CD8-positive, alpha-beta memory T cell (primary cell): ENCODE measurements at regions not wholly inside any gene's neighbourhood (a gene's known extent, or its start where the extent isn't known, plus 50 kb on each side); places are given as distances from the start of the nearest gene placed in this dataset.
A peak's percentile ranks its signal among the peaks of the same experiment; 100 is the strongest.

Experiments
- CTCF ChIA-PET: fragments of 350-600 bp; sonication (Branson Sonifier 250); formaldehyde crosslinking; loops from one replicate; lab custom pipeline; 2021; ENCODE audit warnings: antibody characterized with exemption; lab: Charles Lee
- POLR2A ChIA-PET: fragments of 350-600 bp; sonication (Branson Sonifier 250); formaldehyde crosslinking; loops from one replicate; lab custom pipeline; 2021; ENCODE audit warnings: antibody characterized with exemption; lab: Charles Lee
- DNase-seq, 5 donors: peaks; one replicate each; pipeline versions ENCODE4 v3.0.0 to v3.0.0-alpha.2; 2020 to 2022; ENCODE audit warnings: mixed read lengths in 1 of 5
- H3K27ac ChIP-seq: one replicate; pipeline ENCODE4 v1.7.0; 2013; ENCODE audit warnings: low read depth, mild to moderate bottlenecking, low read length, moderate library complexity
- H3K27me3 ChIP-seq: 2 replicates; pipeline ENCODE4 v1.7.0; 2013; ENCODE audit warnings: low read length, mild to moderate bottlenecking; ENCODE audit not compliant: insufficient read depth, poor library complexity, severe bottlenecking
- H3K36me3 ChIP-seq: 2 replicates; pipeline ENCODE4 v1.7.0; 2013; ENCODE audit warnings: mild to moderate bottlenecking, low read length, moderate library complexity; ENCODE audit not compliant: insufficient read depth
- H3K4me1 ChIP-seq: 2 replicates; pipeline ENCODE4 v1.7.0; 2013; ENCODE audit warnings: mild to moderate bottlenecking, low read length, moderate library complexity; ENCODE audit not compliant: insufficient read depth
- H3K4me3 ChIP-seq: 2 replicates; pipeline ENCODE4 v1.7.0; 2013; ENCODE audit warnings: mild to moderate bottlenecking, low read length
- H3K9me3 ChIP-seq: 2 replicates; pipeline ENCODE4 v1.7.0; 2013; ENCODE audit warnings: mild to moderate bottlenecking, low read length
- H3K27ac Mint-ChIP-seq, 8 donors: one replicate each; pipeline ENCODE4 v1.8.0; 2020 to 2021; ENCODE audit warnings: mixed read lengths in 8 of 8, mild to moderate bottlenecking in 6 of 8, inconsistent platforms in 3 of 8, moderate library complexity in 3 of 8
- H3K27me3 Mint-ChIP-seq, 2 donors: one replicate each; pipeline ENCODE4 v1.8.0; 2020 to 2021; ENCODE audit warnings: mixed read lengths in 2 of 2, mild to moderate bottlenecking in 1 of 2, moderate library complexity in 1 of 2
- H3K36me3 Mint-ChIP-seq, 3 donors: one replicate each; pipeline ENCODE4 v1.8.0; 2020 to 2021; ENCODE audit warnings: mixed read lengths in 3 of 3, inconsistent platforms in 1 of 3, mild to moderate bottlenecking in 1 of 3
- H3K4me1 Mint-ChIP-seq, 3 donors: one replicate each; pipeline ENCODE4 v1.8.0; 2020 to 2021; ENCODE audit warnings: mixed read lengths in 3 of 3, inconsistent platforms in 1 of 3, mild to moderate bottlenecking in 1 of 3
- H3K4me3 Mint-ChIP-seq, 7 donors: one replicate each; pipeline ENCODE4 v1.8.0; 2020 to 2021; ENCODE audit warnings: mixed read lengths in 7 of 7, mild to moderate bottlenecking in 6 of 7, moderate library complexity in 4 of 7, inconsistent platforms in 2 of 7
- H3K9me3 Mint-ChIP-seq, 5 donors: one replicate each; pipeline ENCODE4 v1.8.0; 2020 to 2022; ENCODE audit warnings: mixed read lengths in 5 of 5, mild to moderate bottlenecking in 3 of 5, moderate library complexity in 2 of 5, inconsistent platforms in 1 of 5

GRCh38 chr10:126734967-126735366 lies 64.5 kb upstream of the C10orf90 start:
- H3K36me3 Mint-ChIP-seq: no peaks in the 10 kb centered on the region
- H3K4me1 Mint-ChIP-seq: no peaks in the 10 kb centered on the region
- H3K27ac Mint-ChIP-seq: no peak overlapping the region
- H3K27ac ChIP-seq: no peak overlapping the region
- H3K4me3 ChIP-seq: no peak overlapping the region
- no peaks in the 10 kb centered on the region for H3K27me3 Mint-ChIP-seq
- no peaks in the 10 kb centered on the region for H3K27me3 ChIP-seq
- ChIA-PET POLR2A (no interaction called here), CTCF (no interaction called here)
- DNase-seq: no peak
- H3K4me1 ChIP-seq: no peaks in the 10 kb centered on the region
- H3K9me3 ChIP-seq: no peaks in the 10 kb centered on the region
- no peaks in the 10 kb centered on the region for H3K36me3 ChIP-seq
- no peak overlapping the region for H3K4me3 Mint-ChIP-seq
- H3K9me3 Mint-ChIP-seq: peaks cover 0 to 2% (median 0%) of the 10 kb centered on the region in 5 donors

GRCh38 chr10:126736142-126736541 lies 65.6 kb upstream of the C10orf90 start:
- no peaks in the 10 kb centered on the region for H3K36me3 Mint-ChIP-seq
- POLR2A ChIA-PET: no interaction called here
- Histone ChIP-seq H3K4me3 (no peak overlapping the region), H3K4me1 (no peaks in the 10 kb centered on the region), H3K27me3 (no peaks in the 10 kb centered on the region), H3K9me3 (no peaks in the 10 kb centered on the region), H3K27ac (no peak overlapping the region), H3K36me3 (no peaks in the 10 kb centered on the region)
- H3K9me3 Mint-ChIP-seq: peaks cover 0 to 4% (median 0%) of the 10 kb centered on the region in 5 donors
- no peak overlapping the region for H3K4me3 Mint-ChIP-seq
- H3K4me1 Mint-ChIP-seq: no peaks in the 10 kb centered on the region
- H3K27ac Mint-ChIP-seq: no peak overlapping the region
- DNase-seq: no peak
- CTCF ChIA-PET: no interaction called here
- H3K27me3 Mint-ChIP-seq: no peaks in the 10 kb centered on the region

GRCh38 chr10:126736727-126737126 lies 66.2 kb upstream of the C10orf90 start:
- ChIA-PET POLR2A (no interaction called here), CTCF (no interaction called here)
- H3K4me1 Mint-ChIP-seq: no peaks in the 10 kb centered on the region
- Histone ChIP-seq H3K4me3 (no peak overlapping the region), H3K4me1 (no peaks in the 10 kb centered on the region), H3K27ac (no peak overlapping the region), H3K9me3 (no peaks in the 10 kb centered on the region), H3K27me3 (no peaks in the 10 kb centered on the region), H3K36me3 (no peaks in the 10 kb centered on the region)
- DNase-seq: no peak
- peaks cover 0 to 4% (median 0%) of the 10 kb centered on the region in 5 donors for H3K9me3 Mint-ChIP-seq
- no peak overlapping the region for H3K4me3 Mint-ChIP-seq
- H3K27me3 Mint-ChIP-seq: no peaks in the 10 kb centered on the region
- no peaks in the 10 kb centered on the region for H3K36me3 Mint-ChIP-seq
- H3K27ac Mint-ChIP-seq: no peak overlapping the region

DNA sequence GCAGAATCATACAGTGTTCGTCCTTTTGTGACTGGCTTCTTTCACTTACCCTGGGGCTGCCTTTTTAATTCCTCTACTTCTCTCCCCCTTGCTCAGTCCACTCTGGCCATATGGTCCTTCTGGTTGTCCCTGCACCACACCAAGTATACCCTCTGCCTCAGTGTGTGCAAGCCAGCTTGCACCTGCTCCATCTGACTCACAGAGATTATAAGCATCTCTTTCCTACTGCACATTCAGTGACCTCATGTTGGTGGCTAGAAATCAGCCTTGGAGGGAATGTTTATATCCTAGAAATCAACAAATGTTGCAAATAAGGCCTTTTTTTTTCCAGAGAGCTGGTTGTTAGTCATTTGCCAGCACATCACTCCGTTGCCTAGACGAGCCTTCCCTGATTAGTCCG lies 67.5 kb upstream of the C10orf90 start:
- peaks cover 0 to 4% (median 0%) of the 10 kb centered on the region in 5 donors for H3K9me3 Mint-ChIP-seq
- H3K4me3 Mint-ChIP-seq: no peak overlapping the region
- Histone ChIP-seq H3K9me3 (no peaks in the 10 kb centered on the region), H3K4me1 (no peaks in the 10 kb centered on the region), H3K36me3 (no peaks in the 10 kb centered on the region), H3K27ac (no peak overlapping the region), H3K27me3 (no peaks in the 10 kb centered on the region), H3K4me3 (no peak overlapping the region)
- peaks cover 0 to 1% of the 10 kb centered on the region in 2 donors for H3K27me3 Mint-ChIP-seq
- ChIA-PET CTCF (no interaction called here), POLR2A (no interaction called here)
- DNase-seq: no peak
- H3K4me1 Mint-ChIP-seq: no peaks in the 10 kb centered on the region
- no peaks in the 10 kb centered on the region for H3K36me3 Mint-ChIP-seq
- H3K27ac Mint-ChIP-seq: no peak overlapping the region

GRCh38 chr10:126744571-126744970 lies 74.1 kb upstream of the C10orf90 start:
- H3K27me3 Mint-ChIP-seq: peaks cover 0 to 3% of the 10 kb centered on the region in 2 donors
- Histone ChIP-seq H3K4me3 (no peak overlapping the region), H3K36me3 (no peaks in the 10 kb centered on the region), H3K27ac (no peak overlapping the region), H3K9me3 (no peaks in the 10 kb centered on the region), H3K27me3 (no peaks in the 10 kb centered on the region), H3K4me1 (no peaks in the 10 kb centered on the region)
- H3K9me3 Mint-ChIP-seq: peaks cover 0 to 8% (median 0%) of the 10 kb centered on the region in 5 donors
- no peaks in the 10 kb centered on the region for H3K36me3 Mint-ChIP-seq
- H3K4me3 Mint-ChIP-seq: no peak overlapping the region
- no peak for DNase-seq
- POLR2A ChIA-PET: no interaction called here
- CTCF ChIA-PET: no interaction called here
- no peaks in the 10 kb centered on the region for H3K4me1 Mint-ChIP-seq
- no peak overlapping the region for H3K27ac Mint-ChIP-seq

DNA sequence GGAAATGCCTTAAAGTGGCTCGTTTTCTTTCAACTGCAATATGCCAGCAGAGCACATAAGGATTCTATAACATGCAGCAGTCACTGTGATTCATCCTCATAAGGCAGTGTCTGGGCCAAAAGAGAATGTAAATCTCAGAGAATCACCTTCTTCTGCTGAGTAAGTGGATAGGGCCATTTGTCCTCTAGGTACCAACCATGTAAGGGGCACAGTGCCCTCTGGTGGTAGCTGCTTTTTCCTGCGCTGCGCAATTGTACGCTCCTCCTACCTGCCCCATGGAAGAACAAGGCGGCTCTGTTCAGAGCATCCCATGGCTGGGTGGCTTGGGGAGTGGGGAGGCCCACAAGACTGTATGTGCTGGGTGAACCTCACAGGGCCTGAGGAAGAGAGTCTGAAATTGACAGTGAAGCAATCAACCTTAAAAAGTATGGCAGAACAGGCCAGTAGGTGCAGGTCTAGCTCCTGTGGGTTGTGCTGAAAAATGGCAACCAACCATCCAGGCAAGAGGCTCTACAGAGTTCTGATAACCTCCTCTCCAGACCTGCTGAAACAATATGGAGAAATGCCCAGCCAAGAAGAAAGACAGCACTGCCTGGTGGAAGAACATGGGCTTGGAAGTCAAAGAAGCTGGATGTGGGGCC lies 78.6 kb upstream of the C10orf90 start:
- Histone ChIP-seq H3K27me3 (no peaks in the 10 kb centered on the region), H3K9me3 (no peaks in the 10 kb centered on the region), H3K4me1 (no peaks in the 10 kb centered on the region), H3K27ac (no peak overlapping the region), H3K36me3 (no peaks in the 10 kb centered on the region), H3K4me3 (no peak overlapping the region)
- Mint-ChIP-seq H3K4me3 (no peak overlapping the region), H3K27ac (no peak overlapping the region), H3K27me3 (no peaks in the 10 kb centered on the region), H3K36me3 (no peaks in the 10 kb centered on the region), H3K4me1 (no peaks in the 10 kb centered on the region), H3K9me3 (peaks cover 0 to 5% (median 0%) of the 10 kb centered on the region in 5 donors)
- ChIA-PET CTCF (no interaction called here), POLR2A (no interaction called here)
- DNase-seq: peak in 3 of 5 donors; percentile 2 to 14 (median 4)

GRCh38 chr10:126754966-126755365 lies 84.5 kb upstream of the C10orf90 start:
- no peak overlapping the region for H3K4me3 ChIP-seq
- H3K9me3 Mint-ChIP-seq: peaks cover 0 to 11% (median 7%) of the 10 kb centered on the region in 5 donors
- H3K4me1 Mint-ChIP-seq: no peaks in the 10 kb centered on the region
- no peaks in the 10 kb centered on the region for H3K9me3 ChIP-seq
- H3K27me3 Mint-ChIP-seq: no peaks in the 10 kb centered on the region
- DNase-seq: no peak
- H3K4me3 Mint-ChIP-seq: no peak overlapping the region
- no peak overlapping the region for H3K27ac Mint-ChIP-seq
- no peaks in the 10 kb centered on the region for H3K4me1 ChIP-seq
- ChIA-PET CTCF (no interaction called here), POLR2A (no interaction called here)
- H3K27ac ChIP-seq: no peak overlapping the region
- no peaks in the 10 kb centered on the region for H3K36me3 Mint-ChIP-seq
- H3K27me3 ChIP-seq: no peaks in the 10 kb centered on the region
- H3K36me3 ChIP-seq: no peaks in the 10 kb centered on the region

- Histone ChIP-seq H3K4me1 (no peaks in the 10 kb centered on the region), H3K27ac (no peak overlapping the region), H3K36me3 (no peaks in the 10 kb centered on the region), H3K9me3 (no peaks in the 10 kb centered on the region), H3K27me3 (no peaks in the 10 kb centered on the region), H3K4me3 (no peak overlapping the region)
- CTCF ChIA-PET: no interaction called here
- Mint-ChIP-seq H3K4me1 (no peaks in the 10 kb centered on the region), H3K4me3 (peak overlapping the region in 1 of 7 donors; percentile 40), H3K36me3 (no peaks in the 10 kb centered on the region), H3K27ac (no peak overlapping the region), H3K9me3 (peaks cover 5 to 12% (median 9%) of the 10 kb centered on the region in 5 donors), H3K27me3 (no peaks in the 10 kb centered on the region)
- DNase-seq: no peak
- POLR2A ChIA-PET: no interaction called here
Observed at GRCh38 chr10:126758867-126759266, 88.4 kb upstream of the C10orf90 start.
